GM12873 (cell line): ENCODE measurements at regions not wholly inside any gene's neighbourhood (a gene's known extent, or its start where the extent isn't known, plus 50 kb on each side); places are given as distances from the start of the nearest gene placed in this dataset.

ENCODE experiments used
- TF ChIP-seq, protein P1 (sequence below): IDR thresholded peaks from 2 replicates; pipeline ENCODE4 v1.5.1; 2012; ENCODE audit warnings: low read depth, mild to moderate bottlenecking, moderate library complexity, low read length, control low read depth; ENCODE audit not compliant: insufficient read depth; ENCODE audit errors: missing control alignments

DNA sequence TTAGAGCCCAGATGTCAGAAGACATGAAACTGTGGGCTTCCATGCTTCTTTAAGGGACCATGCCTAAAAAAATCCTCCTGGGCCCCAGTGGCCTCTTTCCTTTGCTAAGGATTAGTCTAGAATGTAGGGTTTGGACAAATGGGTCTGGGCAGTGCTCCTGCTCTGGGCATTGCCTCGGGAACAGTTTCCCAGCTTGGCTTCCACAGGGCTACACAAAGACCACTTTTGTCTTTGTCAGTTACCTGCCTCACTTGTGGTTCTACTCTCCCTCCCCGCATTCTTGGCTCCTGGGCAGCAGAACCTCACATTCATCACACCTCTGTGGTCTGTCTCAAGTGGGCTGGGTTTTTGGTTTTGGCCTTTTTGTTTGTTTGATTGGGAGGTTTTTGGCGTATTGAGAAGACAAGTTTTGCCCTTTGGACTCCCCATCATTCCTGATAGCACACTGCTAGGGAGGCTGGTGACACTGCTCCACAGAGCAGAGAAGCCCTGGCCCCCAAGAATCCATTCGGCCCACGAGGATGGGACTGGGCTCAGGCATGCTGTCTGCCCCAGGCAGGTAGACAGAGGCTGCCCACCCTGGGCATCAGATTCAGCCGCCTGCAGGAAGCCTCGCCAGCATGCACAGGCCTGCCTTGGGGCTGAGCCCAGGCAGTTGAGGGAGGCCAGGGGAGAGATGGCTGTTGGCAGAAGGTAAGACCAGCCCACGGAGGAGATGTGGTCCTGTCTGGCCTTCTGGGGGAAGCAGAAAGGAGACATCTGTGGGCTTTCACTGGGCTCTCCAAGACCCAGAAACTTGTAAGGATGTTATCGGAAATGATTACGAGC is 343.7 kb downstream of the WDR11 start:
- TF ChIP-seq, protein P1, sequence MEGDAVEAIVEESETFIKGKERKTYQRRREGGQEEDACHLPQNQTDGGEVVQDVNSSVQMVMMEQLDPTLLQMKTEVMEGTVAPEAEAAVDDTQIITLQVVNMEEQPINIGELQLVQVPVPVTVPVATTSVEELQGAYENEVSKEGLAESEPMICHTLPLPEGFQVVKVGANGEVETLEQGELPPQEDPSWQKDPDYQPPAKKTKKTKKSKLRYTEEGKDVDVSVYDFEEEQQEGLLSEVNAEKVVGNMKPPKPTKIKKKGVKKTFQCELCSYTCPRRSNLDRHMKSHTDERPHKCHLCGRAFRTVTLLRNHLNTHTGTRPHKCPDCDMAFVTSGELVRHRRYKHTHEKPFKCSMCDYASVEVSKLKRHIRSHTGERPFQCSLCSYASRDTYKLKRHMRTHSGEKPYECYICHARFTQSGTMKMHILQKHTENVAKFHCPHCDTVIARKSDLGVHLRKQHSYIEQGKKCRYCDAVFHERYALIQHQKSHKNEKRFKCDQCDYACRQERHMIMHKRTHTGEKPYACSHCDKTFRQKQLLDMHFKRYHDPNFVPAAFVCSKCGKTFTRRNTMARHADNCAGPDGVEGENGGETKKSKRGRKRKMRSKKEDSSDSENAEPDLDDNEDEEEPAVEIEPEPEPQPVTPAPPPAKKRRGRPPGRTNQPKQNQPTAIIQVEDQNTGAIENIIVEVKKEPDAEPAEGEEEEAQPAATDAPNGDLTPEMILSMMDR = no peak

DNA sequence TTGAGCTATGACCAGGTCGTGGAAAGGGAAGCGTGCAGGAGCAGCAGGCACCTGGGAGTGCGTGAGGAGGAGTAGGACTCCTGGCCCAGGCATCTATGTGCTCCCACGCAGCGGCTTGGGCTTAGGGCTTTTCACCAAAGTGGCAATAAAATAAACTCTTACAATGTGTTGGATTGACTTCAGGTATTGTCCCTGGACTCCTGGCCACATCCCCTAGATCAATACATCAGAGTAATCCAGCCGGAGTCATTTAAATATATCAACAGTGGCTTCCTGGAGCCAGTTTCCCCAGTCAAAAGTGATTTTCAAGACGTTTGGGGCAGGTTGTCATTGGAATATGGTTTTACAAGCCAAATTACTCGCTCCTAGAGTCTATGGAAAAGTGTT is 344.4 kb downstream of the WDR11 start:
- TF ChIP-seq, protein P1 = no peak

DNA sequence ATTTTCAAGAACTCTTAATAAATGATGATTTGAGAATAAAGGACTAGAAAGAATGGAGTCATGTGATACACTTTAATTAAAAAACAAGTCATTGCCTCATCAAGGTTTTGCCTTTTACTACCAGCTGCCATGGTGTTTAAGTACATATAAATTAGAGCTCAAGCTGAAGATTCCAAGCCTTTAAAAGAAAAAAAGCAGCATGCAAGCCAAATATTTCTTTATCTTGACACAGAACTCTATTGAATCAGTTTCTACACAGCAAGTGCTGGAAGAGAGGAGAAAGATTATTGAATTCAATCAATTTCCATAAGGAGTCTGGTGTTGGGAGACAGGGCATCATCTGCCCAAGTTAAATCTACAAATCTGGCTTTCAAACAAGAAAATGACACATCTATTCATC is 347.9 kb downstream of the WDR11 start:
- TF ChIP-seq, protein P1 = no peak

DNA sequence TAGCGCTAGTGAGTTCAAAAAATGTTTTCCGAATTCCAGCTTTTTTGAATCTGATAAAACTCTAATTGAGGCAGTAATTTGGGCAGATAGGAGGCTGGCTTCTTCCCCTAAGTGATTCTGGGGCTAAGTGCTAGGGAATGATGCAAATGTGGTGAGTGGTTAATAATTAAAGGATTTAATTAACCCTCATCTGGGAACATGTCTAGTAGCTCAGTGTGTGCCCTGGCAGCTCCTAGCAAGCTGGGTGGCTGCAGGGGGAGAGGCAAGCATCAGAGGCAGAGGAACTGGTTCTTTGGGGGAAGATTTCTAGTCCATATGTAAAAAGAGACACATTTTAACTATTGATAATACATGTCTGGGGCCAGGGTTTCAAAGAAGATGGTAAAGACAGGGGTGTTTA is 354.5 kb downstream of the WDR11 start:
- TF ChIP-seq, protein P1 = no peak

DNA sequence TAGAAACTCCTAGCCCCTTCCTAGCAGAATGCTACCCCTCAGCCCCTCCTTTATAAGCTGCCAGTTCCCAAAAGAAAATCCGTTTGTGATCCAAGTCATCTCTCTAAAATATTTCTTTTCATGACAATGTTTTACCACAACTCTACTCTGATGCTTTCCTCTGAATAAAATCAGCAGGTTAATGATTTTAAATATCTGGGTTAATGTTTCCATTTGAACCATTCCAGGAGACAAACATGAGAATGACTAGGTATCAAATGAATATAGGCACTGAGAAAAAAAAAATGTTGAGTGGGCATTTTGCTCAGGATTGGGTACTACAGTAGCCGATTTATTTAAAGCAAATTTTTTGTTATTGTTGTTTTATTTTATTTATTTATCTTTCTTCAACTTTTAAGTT is 360.3 kb downstream of the WDR11 start:
- TF ChIP-seq, protein P1 = no peak

DNA sequence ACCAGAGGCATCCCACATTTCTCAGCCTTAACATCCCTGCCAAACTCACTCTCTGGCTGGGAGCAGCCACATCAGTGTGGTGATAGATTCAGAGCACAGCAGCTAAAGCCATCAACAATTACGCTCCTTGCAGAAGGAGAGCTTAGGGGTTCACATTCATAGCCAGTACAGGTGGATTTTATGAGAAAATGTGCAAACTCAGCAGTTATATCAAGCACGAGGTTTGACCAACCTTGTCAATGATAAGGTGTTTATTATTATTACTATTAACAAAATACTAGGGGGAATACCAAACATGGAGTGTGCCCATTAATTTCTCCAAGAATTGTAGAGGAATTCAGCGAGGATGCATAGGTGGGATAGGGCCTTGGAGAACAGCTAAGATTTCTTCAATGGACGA is 362.3 kb downstream of the WDR11 start:
- TF ChIP-seq, protein P1 = no peak

DNA sequence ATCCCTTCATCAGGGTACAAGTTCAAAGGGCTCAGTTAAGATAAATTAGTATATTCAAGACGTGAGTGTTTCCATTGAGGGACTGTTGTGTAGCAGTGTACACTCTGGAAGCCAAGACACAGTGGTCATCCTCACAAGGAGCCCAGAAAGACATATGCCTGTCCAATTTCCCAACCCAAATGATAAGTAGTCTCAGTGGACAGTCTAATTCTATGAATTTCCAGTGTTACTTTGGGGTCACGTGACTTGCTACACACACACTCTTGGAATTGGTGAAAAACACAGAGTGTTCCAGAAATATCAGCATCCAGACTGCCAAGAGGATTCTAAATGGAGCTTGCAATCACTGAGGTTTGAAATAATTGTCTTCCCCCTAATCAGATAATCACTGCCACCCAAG is 365.1 kb downstream of the WDR11 start:
- TF ChIP-seq, protein P1 = no peak
